Suprapubic skin (tissue), 4 donors: ENCODE measurements at regions not wholly inside any gene's neighbourhood (a gene's known extent, or its start where the extent isn't known, plus 50 kb on each side); places are given as distances from the start of the nearest gene placed in this dataset.

Experiments used
- DNase-seq, 2 donors: peaks; one replicate each; pipeline ENCODE4 v3.0.0-alpha.2; 2019; ENCODE audit warnings: low spot score in 2 of 2
- H3K27ac ChIP-seq: fragments of 200-600 bp; sonication (generic); one replicate; pipeline ENCODE4 v1.5.1; 2019
- H3K27me3 ChIP-seq: fragments of 200-600 bp; sonication (generic); one replicate; pipeline ENCODE4 v1.5.1; 2019
- H3K36me3 ChIP-seq: fragments of 200-600 bp; sonication (generic); one replicate; pipeline ENCODE4 v1.5.1; 2019
- H3K4me1 ChIP-seq: fragments of 200-600 bp; sonication (generic); one replicate; pipeline ENCODE4 v1.5.1; 2019
- H3K4me3 ChIP-seq: fragments of 200-600 bp; sonication (generic); one replicate; pipeline ENCODE4 v1.5.1; 2019; ENCODE audit warnings: mild to moderate bottlenecking
- H3K9me3 ChIP-seq: fragments of 200-600 bp; sonication (generic); one replicate; pipeline ENCODE4 v1.5.1; 2019
- EP300 ChIP-seq: sonication (generic); formaldehyde crosslinking; IDR thresholded peaks from one replicate; pipeline ENCODE4 v1.6.1; 2017; ENCODE audit warnings: antibody characterized with exemption
- POLR2A ChIP-seq, 2 donors: fragments of 450-650 bp; IDR thresholded peaks; one replicate each; pipeline ENCODE4 v1.6.1; 2017; ENCODE audit warnings: antibody characterized with exemption in 2 of 2, mild to moderate bottlenecking in 2 of 2, moderate library complexity in 2 of 2
- POLR2AphosphoS5 ChIP-seq, 3 donors: sonication (generic); formaldehyde crosslinking; IDR thresholded peaks; one replicate each; pipeline ENCODE4 v1.6.1; 2017; ENCODE audit warnings: antibody characterized with exemption in 3 of 3
- WGBS: methylation state at CpG from one replicate; pipeline ENCODE4 v1.1.5; 2018; 5-methylcytosine and 5-hydroxymethylcytosine counted together
- TF ChIP-seq, protein P1 (sequence below), 2 donors: fragments of 200-600 bp in 1 of 2; fragments of 450-650 bp in 1 of 2; sonication (generic) in 1 of 2; IDR thresholded peaks; one replicate each; pipeline ENCODE4 v1.5.1; 2016 to 2019; ENCODE audit warnings: antibody characterized with exemption in 2 of 2, mild to moderate bottlenecking in 1 of 2, moderate library complexity in 1 of 2

GRCh38 chr2:128973566-128973965 lies 654.9 kb upstream of the HS6ST1 start:
- no peak for DNase-seq
- H3K27ac ChIP-seq, result no peak overlapping the region
- no peak overlapping the region for H3K4me3 ChIP-seq
- H3K27me3 ChIP-seq, result no peaks in the 10 kb centered on the region
- H3K4me1 ChIP-seq, result peaks cover 7% of the 10 kb centered on the region
- TF ChIP-seq POLR2AphosphoS5 (IDR thresholded peaks at IDR 0.05) (no peak), POLR2A (IDR thresholded peaks at IDR 0.05) (no peak), EP300 (no peak)
- TF ChIP-seq, protein P1, sequence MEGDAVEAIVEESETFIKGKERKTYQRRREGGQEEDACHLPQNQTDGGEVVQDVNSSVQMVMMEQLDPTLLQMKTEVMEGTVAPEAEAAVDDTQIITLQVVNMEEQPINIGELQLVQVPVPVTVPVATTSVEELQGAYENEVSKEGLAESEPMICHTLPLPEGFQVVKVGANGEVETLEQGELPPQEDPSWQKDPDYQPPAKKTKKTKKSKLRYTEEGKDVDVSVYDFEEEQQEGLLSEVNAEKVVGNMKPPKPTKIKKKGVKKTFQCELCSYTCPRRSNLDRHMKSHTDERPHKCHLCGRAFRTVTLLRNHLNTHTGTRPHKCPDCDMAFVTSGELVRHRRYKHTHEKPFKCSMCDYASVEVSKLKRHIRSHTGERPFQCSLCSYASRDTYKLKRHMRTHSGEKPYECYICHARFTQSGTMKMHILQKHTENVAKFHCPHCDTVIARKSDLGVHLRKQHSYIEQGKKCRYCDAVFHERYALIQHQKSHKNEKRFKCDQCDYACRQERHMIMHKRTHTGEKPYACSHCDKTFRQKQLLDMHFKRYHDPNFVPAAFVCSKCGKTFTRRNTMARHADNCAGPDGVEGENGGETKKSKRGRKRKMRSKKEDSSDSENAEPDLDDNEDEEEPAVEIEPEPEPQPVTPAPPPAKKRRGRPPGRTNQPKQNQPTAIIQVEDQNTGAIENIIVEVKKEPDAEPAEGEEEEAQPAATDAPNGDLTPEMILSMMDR (IDR thresholded peaks at IDR 0.05), result no peak
- WGBS, result 93% methylated on average over 4 of the region's 4 CpGs
- no peaks in the 10 kb centered on the region for H3K36me3 ChIP-seq
- H3K9me3 ChIP-seq, result no peaks in the 10 kb centered on the region

DNA sequence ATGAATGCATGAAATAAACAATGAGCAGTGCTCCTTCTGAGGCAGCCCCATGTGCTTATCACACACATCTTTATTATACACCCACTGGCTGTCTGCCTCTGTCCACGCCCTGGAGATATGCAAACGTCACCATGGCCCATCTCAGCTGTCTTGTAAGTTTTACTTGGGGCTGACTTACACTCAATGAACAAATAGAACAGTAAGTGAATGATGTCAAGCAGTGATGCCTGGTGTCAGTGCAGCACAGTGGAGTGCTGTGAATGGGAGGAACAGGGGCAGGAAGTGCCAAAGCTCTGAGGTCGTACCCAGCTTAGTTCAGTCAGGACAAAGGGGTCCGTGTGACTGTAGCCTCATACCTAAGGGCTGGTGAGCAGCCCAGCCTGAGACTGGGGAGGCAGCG lies 659.5 kb upstream of the HS6ST1 start:
- WGBS, result 45% methylated on average over 5 of the region's 5 CpGs
- no peaks in the 10 kb centered on the region for H3K27me3 ChIP-seq
- DNase-seq, result no peak

GRCh38 chr2:128979182-128979581 lies 660.5 kb upstream of the HS6ST1 start:
- Histone ChIP-seq H3K4me3 (no peak overlapping the region), H3K4me1 (peaks cover 13% of the 10 kb centered on the region), H3K9me3 (no peaks in the 10 kb centered on the region), H3K27me3 (no peaks in the 10 kb centered on the region), H3K36me3 (no peaks in the 10 kb centered on the region), H3K27ac (no peak overlapping the region)
- TF ChIP-seq POLR2A (IDR thresholded peaks at IDR 0.05), result no peak
- TF ChIP-seq, protein P1 (IDR thresholded peaks at IDR 0.05), result no peak
- no peak for TF ChIP-seq POLR2AphosphoS5 (IDR thresholded peaks at IDR 0.05)
- TF ChIP-seq EP300, result no peak
- DNase-seq, result no peak
- WGBS, result 93% methylated on average over 8 of the region's 8 CpGs

More for the DNA sequence above, 659.5 kb upstream of the HS6ST1 start:
- Histone ChIP-seq H3K36me3 (no peaks in the 10 kb centered on the region), H3K27ac (no peak overlapping the region), H3K9me3 (no peaks in the 10 kb centered on the region), H3K4me1 (peaks cover 12% of the 10 kb centered on the region), H3K4me3 (no peak overlapping the region)
- no peak for TF ChIP-seq POLR2AphosphoS5 (IDR thresholded peaks at IDR 0.05)
- TF ChIP-seq EP300, result no peak
- TF ChIP-seq, protein P1 (IDR thresholded peaks at IDR 0.05), result no peak
- TF ChIP-seq POLR2A (IDR thresholded peaks at IDR 0.05), result no peak

DNA sequence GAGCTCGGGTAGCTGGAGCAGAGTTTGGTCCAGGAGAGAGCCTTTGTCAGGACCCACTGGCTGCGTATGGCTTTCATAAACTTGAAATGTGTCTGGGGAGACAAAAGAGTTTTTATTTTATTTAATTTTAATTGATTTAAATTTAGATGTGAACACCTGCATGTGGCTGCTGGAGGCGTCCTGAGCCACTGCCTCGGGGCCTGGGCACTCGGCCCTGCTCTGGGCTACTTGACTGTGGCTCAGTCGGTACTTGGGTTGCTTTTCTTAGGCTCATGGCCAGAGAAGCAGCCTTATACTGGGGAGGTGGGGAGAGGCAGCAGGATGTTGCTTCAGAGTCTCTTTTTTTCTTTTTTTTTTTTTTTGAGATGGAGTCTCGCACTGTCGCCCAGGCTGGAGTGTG lies 661.8 kb upstream of the HS6ST1 start:
- H3K27me3 ChIP-seq, result no peaks in the 10 kb centered on the region
- TF ChIP-seq POLR2AphosphoS5 (IDR thresholded peaks at IDR 0.05), result no peak
- no peak for TF ChIP-seq EP300
- TF ChIP-seq, protein P1 (IDR thresholded peaks at IDR 0.05), result no peak
- TF ChIP-seq POLR2A (IDR thresholded peaks at IDR 0.05), result no peak
- H3K36me3 ChIP-seq, result no peaks in the 10 kb centered on the region
- no peak overlapping the region for H3K27ac ChIP-seq
- no peak for DNase-seq
- no peak overlapping the region for H3K4me3 ChIP-seq
- WGBS, result 69% methylated on average over 7 of the region's 8 CpGs
- H3K4me1 ChIP-seq, result peaks cover 20% of the 10 kb centered on the region
- no peaks in the 10 kb centered on the region for H3K9me3 ChIP-seq

GRCh38 chr2:128981353-128981752 lies 662.7 kb upstream of the HS6ST1 start:
- TF ChIP-seq POLR2AphosphoS5 (IDR thresholded peaks at IDR 0.05) (no peak), POLR2A (IDR thresholded peaks at IDR 0.05) (no peak), EP300 (no peak)
- TF ChIP-seq, protein P1 (IDR thresholded peaks at IDR 0.05), result no peak
- DNase-seq, result no peak
- WGBS, result 87% methylated on average over 5 of the region's 5 CpGs

More at GRCh38 chr2:128981353-128981752, 662.7 kb upstream of the HS6ST1 start:
- no peaks in the 10 kb centered on the region for H3K27me3 ChIP-seq
- no peaks in the 10 kb centered on the region for H3K36me3 ChIP-seq
- H3K4me3 ChIP-seq, result no peak overlapping the region
- H3K9me3 ChIP-seq, result no peaks in the 10 kb centered on the region
- no peak overlapping the region for H3K27ac ChIP-seq
- peaks cover 27% of the 10 kb centered on the region for H3K4me1 ChIP-seq
